ENCODE measurements at regions not wholly inside any gene's neighbourhood (a gene's known extent, or its start where the extent isn't known, plus 50 kb on each side); places are given as distances from the start of the nearest gene placed in this dataset.

GRCh38 chr2:76316691-76317090 is 606.0 kb upstream of the GCFC2 start:
- DNase-seq (ENCODE audit: low read depth): no peak

GRCh38 chr2:76314271-76315020 is 603.7 kb upstream of the GCFC2 start:
- no peak for DNase-seq (ENCODE audit: low read depth)

GRCh38 chr2:76312236-76312635 is 601.5 kb upstream of the GCFC2 start:
- no peak for DNase-seq (ENCODE audit: low read depth)

- no peak for DNase-seq (ENCODE audit: low read depth)
Measured at GRCh38 chr2:76311728-76312127, 601.0 kb upstream of the GCFC2 start.

- DNase-seq (ENCODE audit: low read depth): no peak
Measured at GRCh38 chr2:76310894-76311633, 600.3 kb upstream of the GCFC2 start.

GRCh38 chr2:76307495-76307894 is 596.8 kb upstream of the GCFC2 start:
- DNase-seq (ENCODE audit: low read depth): no peak

GRCh38 chr2:76298041-76298440 is 587.3 kb upstream of the GCFC2 start:
- no peak for DNase-seq (ENCODE audit: low read depth)

GRCh38 chr2:76296438-76296837 is 585.7 kb upstream of the GCFC2 start:
- DNase-seq (ENCODE audit: low read depth): no peak

GRCh38 chr2:76295762-76296161 is 585.0 kb upstream of the GCFC2 start:
- no peak for DNase-seq (ENCODE audit: low read depth)

- DNase-seq (ENCODE audit: low read depth): no peak
Measured at GRCh38 chr2:76288598-76288997, 577.9 kb upstream of the GCFC2 start.

- DNase-seq (ENCODE audit: low read depth): no peak
Measured at GRCh38 chr2:76288146-76288545, 577.4 kb upstream of the GCFC2 start.

GRCh38 chr2:76283350-76283749 is 572.6 kb upstream of the GCFC2 start:
- DNase-seq (ENCODE audit: low read depth): no peak

GRCh38 chr2:76281156-76281841 is 570.6 kb upstream of the GCFC2 start:
- DNase-seq (ENCODE audit: low read depth): no peak

GRCh38 chr2:76280686-76281085 is 570.0 kb upstream of the GCFC2 start:
- no peak for DNase-seq (ENCODE audit: low read depth)

GRCh38 chr2:76279142-76279541 is 568.4 kb upstream of the GCFC2 start:
- no peak for DNase-seq (ENCODE audit: low read depth)

- DNase-seq (ENCODE audit: low read depth): no peak
Measured at GRCh38 chr2:76275788-76276187, 565.1 kb upstream of the GCFC2 start.

GRCh38 chr2:76274676-76275075 is 564.0 kb upstream of the GCFC2 start:
- DNase-seq (ENCODE audit: low read depth): no peak

GRCh38 chr2:76274160-76274559 is 563.4 kb upstream of the GCFC2 start:
- no peak for DNase-seq (ENCODE audit: low read depth)

- DNase-seq (ENCODE audit: low read depth): no peak
Measured at GRCh38 chr2:76270096-76270710, 559.5 kb upstream of the GCFC2 start.

- no peak for DNase-seq (ENCODE audit: low read depth)
Measured at GRCh38 chr2:76268902-76269620, 558.3 kb upstream of the GCFC2 start.

- DNase-seq (ENCODE audit: low read depth): no peak
Measured at GRCh38 chr2:76268484-76268883, 557.8 kb upstream of the GCFC2 start.

GRCh38 chr2:76257802-76258201 is 547.1 kb upstream of the GCFC2 start:
- DNase-seq (ENCODE audit: low read depth): no peak
